ENCODE measurements at regions not wholly inside any gene's neighbourhood (a gene's known extent, or its start where the extent isn't known, plus 50 kb on each side); places are given as distances from the start of the nearest gene placed in this dataset.

DNA sequence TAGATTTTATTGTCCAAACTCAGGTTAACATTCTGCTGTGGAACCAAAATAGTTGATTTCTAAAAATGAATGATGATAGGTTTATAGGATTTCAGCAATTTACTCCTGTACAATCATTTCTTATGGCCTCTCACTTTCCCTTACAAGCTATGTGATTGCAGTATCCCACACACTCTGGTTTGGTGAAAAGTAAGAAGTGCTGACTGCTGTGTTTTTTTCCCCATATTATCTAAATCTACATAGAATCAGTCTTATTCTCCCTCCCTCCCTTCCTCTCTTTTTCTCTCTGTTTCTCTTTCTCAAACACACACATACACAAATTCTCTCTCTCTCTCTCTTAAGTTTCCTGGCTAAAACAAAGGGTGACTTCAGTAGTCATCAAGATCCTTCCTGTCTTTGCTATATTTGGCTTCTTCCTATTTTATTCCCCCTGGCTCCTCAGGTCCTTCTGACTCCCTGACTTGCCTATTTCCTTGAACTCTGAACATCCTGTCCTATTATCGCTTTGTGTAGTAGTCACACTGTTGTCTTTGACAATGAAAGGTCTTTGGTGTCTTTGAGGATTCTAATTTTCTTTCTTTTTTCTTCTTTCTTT lies 55.9 kb upstream of the HAPLN1 start:
- CTCF ChIA-PET, result no interaction called here
- Histone ChIP-seq H3K27ac (ENCODE audit: extremely low read depth, low read depth, low read length) (no peak overlapping the region), H3K9me3 (ENCODE audit: control insufficient read depth, insufficient read depth, low read depth, low read length) (no peaks in the 10 kb centered on the region), H3K36me3 (ENCODE audit: control insufficient read depth in 2 of 2, insufficient read depth in 1 of 2, low read length in 2 of 2) (no peaks in the 10 kb centered on the region), H3K4me3 (ENCODE audit: low read depth, low read length) (no peak overlapping the region), H3K4me1 (ENCODE audit: control insufficient read depth, insufficient read depth, low read length) (no peaks in the 10 kb centered on the region)
- POLR2A ChIA-PET, result no interaction called here
- TF ChIP-seq TRIM28 (IDR thresholded peaks at IDR 0.05; ENCODE audit: borderline replicate concordance, low read length) (no peak), ZNF202 (tag by site-specific recombination; IDR thresholded peaks at IDR 0.05; ENCODE audit: borderline replicate concordance) (no peak), ZNF610 (tag by site-specific recombination; IDR thresholded peaks at IDR 0.05; ENCODE audit: borderline replicate concordance) (no peak), ZNF132 (tag by site-specific recombination; IDR thresholded peaks at IDR 0.05; ENCODE audit: borderline replicate concordance) (no peak), ZBTB1 (tag by site-specific recombination; IDR thresholded peaks at IDR 0.05) (no peak), WT1 (tag by site-specific recombination; IDR thresholded peaks at IDR 0.05) (no peak), ZNF621 (tag by site-specific recombination; IDR thresholded peaks at IDR 0.05) (no peak), ZNF391 (tag by site-specific recombination; IDR thresholded peaks at IDR 0.05; ENCODE audit: borderline replicate concordance, low read depth) (no peak), GLIS2 (tag by site-specific recombination; IDR thresholded peaks at IDR 0.05) (no peak), ZNF701 (tag by site-specific recombination; IDR thresholded peaks at IDR 0.05) (no peak)
- TF ChIP-seq, protein P1, sequence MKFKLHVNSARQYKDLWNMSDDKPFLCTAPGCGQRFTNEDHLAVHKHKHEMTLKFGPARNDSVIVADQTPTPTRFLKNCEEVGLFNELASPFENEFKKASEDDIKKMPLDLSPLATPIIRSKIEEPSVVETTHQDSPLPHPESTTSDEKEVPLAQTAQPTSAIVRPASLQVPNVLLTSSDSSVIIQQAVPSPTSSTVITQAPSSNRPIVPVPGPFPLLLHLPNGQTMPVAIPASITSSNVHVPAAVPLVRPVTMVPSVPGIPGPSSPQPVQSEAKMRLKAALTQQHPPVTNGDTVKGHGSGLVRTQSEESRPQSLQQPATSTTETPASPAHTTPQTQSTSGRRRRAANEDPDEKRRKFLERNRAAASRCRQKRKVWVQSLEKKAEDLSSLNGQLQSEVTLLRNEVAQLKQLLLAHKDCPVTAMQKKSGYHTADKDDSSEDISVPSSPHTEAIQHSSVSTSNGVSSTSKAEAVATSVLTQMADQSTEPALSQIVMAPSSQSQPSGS (tag by site-specific recombination; IDR thresholded peaks at IDR 0.05; ENCODE audit: low read depth), result no peak
- TF ChIP-seq, protein P2, sequence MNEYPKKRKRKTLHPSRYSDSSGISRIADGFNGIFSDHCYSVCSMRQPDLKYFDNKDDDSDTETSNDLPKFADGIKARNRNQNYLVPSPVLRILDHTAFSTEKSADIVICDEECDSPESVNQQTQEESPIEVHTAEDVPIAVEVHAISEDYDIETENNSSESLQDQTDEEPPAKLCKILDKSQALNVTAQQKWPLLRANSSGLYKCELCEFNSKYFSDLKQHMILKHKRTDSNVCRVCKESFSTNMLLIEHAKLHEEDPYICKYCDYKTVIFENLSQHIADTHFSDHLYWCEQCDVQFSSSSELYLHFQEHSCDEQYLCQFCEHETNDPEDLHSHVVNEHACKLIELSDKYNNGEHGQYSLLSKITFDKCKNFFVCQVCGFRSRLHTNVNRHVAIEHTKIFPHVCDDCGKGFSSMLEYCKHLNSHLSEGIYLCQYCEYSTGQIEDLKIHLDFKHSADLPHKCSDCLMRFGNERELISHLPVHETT (tag by site-specific recombination; IDR thresholded peaks at IDR 0.05), result no peak
- TF ChIP-seq, protein P3, sequence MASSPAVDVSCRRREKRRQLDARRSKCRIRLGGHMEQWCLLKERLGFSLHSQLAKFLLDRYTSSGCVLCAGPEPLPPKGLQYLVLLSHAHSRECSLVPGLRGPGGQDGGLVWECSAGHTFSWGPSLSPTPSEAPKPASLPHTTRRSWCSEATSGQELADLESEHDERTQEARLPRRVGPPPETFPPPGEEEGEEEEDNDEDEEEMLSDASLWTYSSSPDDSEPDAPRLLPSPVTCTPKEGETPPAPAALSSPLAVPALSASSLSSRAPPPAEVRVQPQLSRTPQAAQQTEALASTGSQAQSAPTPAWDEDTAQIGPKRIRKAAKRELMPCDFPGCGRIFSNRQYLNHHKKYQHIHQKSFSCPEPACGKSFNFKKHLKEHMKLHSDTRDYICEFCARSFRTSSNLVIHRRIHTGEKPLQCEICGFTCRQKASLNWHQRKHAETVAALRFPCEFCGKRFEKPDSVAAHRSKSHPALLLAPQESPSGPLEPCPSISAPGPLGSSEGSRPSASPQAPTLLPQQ (tag by site-specific recombination; IDR thresholded peaks at IDR 0.05), result no peak
- TF ChIP-seq, protein P4, sequence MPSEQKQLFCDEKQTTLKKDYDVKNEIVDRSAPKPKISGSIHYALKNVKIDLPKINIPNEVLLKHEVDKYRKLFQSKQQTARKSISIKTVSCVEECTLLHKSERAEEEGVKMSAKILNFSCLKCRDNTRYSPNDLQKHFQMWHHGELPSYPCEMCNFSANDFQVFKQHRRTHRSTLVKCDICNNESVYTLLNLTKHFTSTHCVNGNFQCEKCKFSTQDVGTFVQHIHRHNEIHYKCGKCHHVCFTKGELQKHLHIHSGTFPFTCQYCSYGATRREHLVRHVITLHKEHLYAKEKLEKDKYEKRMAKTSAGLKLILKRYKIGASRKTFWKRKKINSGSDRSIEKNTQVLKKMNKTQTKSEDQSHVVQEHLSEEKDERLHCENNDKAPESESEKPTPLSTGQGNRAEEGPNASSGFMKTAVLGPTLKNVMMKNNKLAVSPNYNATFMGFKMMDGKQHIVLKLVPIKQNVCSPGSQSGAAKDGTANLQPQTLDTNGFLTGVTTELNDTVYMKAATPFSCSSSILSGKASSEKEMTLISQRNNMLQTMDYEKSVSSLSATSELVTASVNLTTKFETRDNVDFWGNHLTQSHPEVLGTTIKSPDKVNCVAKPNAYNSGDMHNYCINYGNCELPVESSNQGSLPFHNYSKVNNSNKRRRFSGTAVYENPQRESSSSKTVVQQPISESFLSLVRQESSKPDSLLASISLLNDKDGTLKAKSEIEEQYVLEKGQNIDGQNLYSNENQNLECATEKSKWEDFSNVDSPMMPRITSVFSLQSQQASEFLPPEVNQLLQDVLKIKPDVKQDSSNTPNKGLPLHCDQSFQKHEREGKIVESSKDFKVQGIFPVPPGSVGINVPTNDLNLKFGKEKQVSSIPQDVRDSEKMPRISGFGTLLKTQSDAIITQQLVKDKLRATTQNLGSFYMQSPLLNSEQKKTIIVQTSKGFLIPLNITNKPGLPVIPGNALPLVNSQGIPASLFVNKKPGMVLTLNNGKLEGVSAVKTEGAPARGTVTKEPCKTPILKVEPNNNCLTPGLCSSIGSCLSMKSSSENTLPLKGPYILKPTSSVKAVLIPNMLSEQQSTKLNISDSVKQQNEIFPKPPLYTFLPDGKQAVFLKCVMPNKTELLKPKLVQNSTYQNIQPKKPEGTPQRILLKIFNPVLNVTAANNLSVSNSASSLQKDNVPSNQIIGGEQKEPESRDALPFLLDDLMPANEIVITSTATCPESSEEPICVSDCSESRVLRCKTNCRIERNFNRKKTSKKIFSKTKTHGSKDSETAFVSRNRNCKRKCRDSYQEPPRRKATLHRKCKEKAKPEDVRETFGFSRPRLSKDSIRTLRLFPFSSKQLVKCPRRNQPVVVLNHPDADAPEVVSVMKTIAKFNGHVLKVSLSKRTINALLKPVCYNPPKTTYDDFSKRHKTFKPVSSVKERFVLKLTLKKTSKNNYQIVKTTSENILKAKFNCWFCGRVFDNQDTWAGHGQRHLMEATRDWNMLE (tag by site-specific recombination; conservative IDR thresholded peaks at IDR 0.05; ENCODE audit: low read depth), result no peak
